Activated CD8-positive, alpha-beta T cell treated with anti-CD3 and anti-CD28 coated beads, Interleukin-2, amount 10 ng/mL, durations not matched to agents 7 days and 5 days (primary cell): ENCODE measurements at regions not wholly inside any gene's neighbourhood (a gene's known extent, or its start where the extent isn't known, plus 50 kb on each side); places are given as distances from the start of the nearest gene placed in this dataset.

Experiments
- ATAC-seq: fragments of 150-1000 bp; cut with Tn5 transposase; one replicate; pipeline ENCODE4 v1.10.0; 2021; ENCODE audit warnings: moderate library complexity
- CTCF ChIA-PET: fragments of 350-600 bp; sonication (Branson Sonifier 250); formaldehyde crosslinking; loops from one replicate; lab custom pipeline; 2021; ENCODE audit warnings: antibody characterized with exemption; lab: Charles Lee
- POLR2A ChIA-PET: fragments of 350-600 bp; sonication (Branson Sonifier 250); formaldehyde crosslinking; loops from one replicate; lab custom pipeline; 2021; ENCODE audit warnings: antibody characterized with exemption; lab: Charles Lee
- DNase-seq: peaks from one replicate; pipeline ENCODE4 v3.0.0-alpha.2; 2020
- H3K27ac Mint-ChIP-seq: one replicate; pipeline ENCODE4 v1.8.0; 2021; ENCODE audit warnings: mild to moderate bottlenecking, mixed read lengths
- H3K27me3 Mint-ChIP-seq: one replicate; pipeline ENCODE4 v1.8.0; 2021; ENCODE audit warnings: low read depth, mixed read lengths
- H3K36me3 Mint-ChIP-seq: one replicate; pipeline ENCODE4 v1.8.0; 2021; ENCODE audit warnings: low read depth, mixed read lengths
- H3K4me1 Mint-ChIP-seq: one replicate; pipeline ENCODE4 v1.8.0; 2021; ENCODE audit warnings: low read depth, mixed read lengths
- H3K4me3 Mint-ChIP-seq: one replicate; pipeline ENCODE4 v1.8.0; 2021; ENCODE audit warnings: mild to moderate bottlenecking, mixed read lengths
- H3K9me3 Mint-ChIP-seq: one replicate; pipeline ENCODE4 v1.8.0; 2022; ENCODE audit warnings: mixed read lengths; ENCODE audit not compliant: insufficient read depth

GRCh38 chr15:93515256-93516051 is 426.4 kb upstream of the RGMA start:
- no peaks in the 10 kb centered on the region for H3K9me3 Mint-ChIP-seq
- no peak overlapping the region for H3K27ac Mint-ChIP-seq
- no peaks in the 10 kb centered on the region for H3K4me1 Mint-ChIP-seq
- peaks cover 2% of the 10 kb centered on the region for H3K27me3 Mint-ChIP-seq
- POLR2A ChIA-PET: no interaction called here
- H3K4me3 Mint-ChIP-seq: no peak overlapping the region
- CTCF ChIA-PET: no interaction called here
- no peaks in the 10 kb centered on the region for H3K36me3 Mint-ChIP-seq
- ATAC-seq: no peak
- no peak for DNase-seq

GRCh38 chr15:93506646-93507045 is 417.6 kb upstream of the RGMA start:
- ChIA-PET POLR2A (no interaction called here), CTCF (no interaction called here)
- Mint-ChIP-seq H3K27me3 (no peaks in the 10 kb centered on the region), H3K9me3 (no peaks in the 10 kb centered on the region), H3K4me1 (no peaks in the 10 kb centered on the region), H3K4me3 (no peak overlapping the region), H3K27ac (no peak overlapping the region), H3K36me3 (no peaks in the 10 kb centered on the region)
- ATAC-seq: no peak
- DNase-seq: no peak

- no peak overlapping the region for H3K4me3 Mint-ChIP-seq
- no peaks in the 10 kb centered on the region for H3K27me3 Mint-ChIP-seq
- no peak for DNase-seq
- ChIA-PET POLR2A (no interaction called here), CTCF (no interaction called here)
- ATAC-seq: no peak
- no peak overlapping the region for H3K27ac Mint-ChIP-seq
- H3K4me1 Mint-ChIP-seq: no peaks in the 10 kb centered on the region
- H3K36me3 Mint-ChIP-seq: no peaks in the 10 kb centered on the region
- no peaks in the 10 kb centered on the region for H3K9me3 Mint-ChIP-seq
Measured at GRCh38 chr15:93505506-93505905, 416.5 kb upstream of the RGMA start.

DNA sequence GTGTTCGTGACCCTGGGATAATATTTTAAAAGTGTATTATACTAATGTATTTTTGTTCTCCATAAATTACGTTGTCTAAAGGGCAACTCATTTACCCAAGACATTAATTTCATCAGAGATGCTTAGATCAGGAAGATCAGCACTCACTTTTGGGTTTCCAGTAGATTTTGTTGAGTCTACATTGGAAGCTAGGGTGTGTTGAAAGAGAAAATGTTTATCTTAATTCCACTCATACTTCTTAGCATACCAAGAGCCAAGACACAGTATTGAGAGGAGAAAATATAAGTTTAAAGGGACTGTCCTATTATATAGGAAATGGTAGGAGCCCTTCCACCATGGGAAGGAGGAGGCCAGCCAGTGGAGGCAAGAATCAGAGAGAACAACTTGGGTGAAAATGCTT is 412.9 kb upstream of the RGMA start:
- no peak for ATAC-seq
- POLR2A ChIA-PET: no interaction called here
- H3K9me3 Mint-ChIP-seq: no peaks in the 10 kb centered on the region
- no peaks in the 10 kb centered on the region for H3K4me1 Mint-ChIP-seq
- no peak overlapping the region for H3K27ac Mint-ChIP-seq
- no peaks in the 10 kb centered on the region for H3K36me3 Mint-ChIP-seq
- CTCF ChIA-PET: no interaction called here
- H3K27me3 Mint-ChIP-seq: no peaks in the 10 kb centered on the region
- no peak for DNase-seq
- no peak overlapping the region for H3K4me3 Mint-ChIP-seq

GRCh38 chr15:93500155-93500554 is 411.1 kb upstream of the RGMA start:
- ATAC-seq: no peak
- no peak overlapping the region for H3K4me3 Mint-ChIP-seq
- no peak for DNase-seq
- ChIA-PET POLR2A (no interaction called here), CTCF (no interaction called here)
- H3K36me3 Mint-ChIP-seq: no peaks in the 10 kb centered on the region
- no peaks in the 10 kb centered on the region for H3K9me3 Mint-ChIP-seq
- H3K4me1 Mint-ChIP-seq: no peaks in the 10 kb centered on the region
- H3K27me3 Mint-ChIP-seq: no peaks in the 10 kb centered on the region
- no peak overlapping the region for H3K27ac Mint-ChIP-seq

DNA sequence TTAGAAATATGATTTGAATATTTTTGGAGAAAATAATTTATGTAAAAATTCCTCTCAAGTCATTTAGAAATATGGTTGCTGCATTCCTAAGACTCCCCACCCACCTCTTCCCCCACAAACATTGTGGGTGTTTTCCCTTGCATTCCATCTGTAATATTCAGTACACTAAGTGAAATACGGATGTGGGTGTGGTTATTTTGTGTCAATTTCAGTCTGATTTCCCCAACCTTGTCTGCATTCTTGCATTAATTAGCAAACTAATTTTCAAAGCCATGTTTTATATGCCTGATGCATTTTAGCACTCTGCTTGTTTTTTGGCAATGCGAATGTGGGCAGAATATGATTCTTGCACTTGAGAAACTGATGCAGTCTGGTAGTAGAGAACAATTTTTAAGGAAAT is 408.3 kb upstream of the RGMA start:
- DNase-seq: no peak
- CTCF ChIA-PET: no interaction called here
- no peak overlapping the region for H3K27ac Mint-ChIP-seq
- H3K4me3 Mint-ChIP-seq: no peak overlapping the region
- ATAC-seq: no peak
- no peaks in the 10 kb centered on the region for H3K9me3 Mint-ChIP-seq
- no peaks in the 10 kb centered on the region for H3K27me3 Mint-ChIP-seq
- H3K36me3 Mint-ChIP-seq: no peaks in the 10 kb centered on the region
- H3K4me1 Mint-ChIP-seq: no peaks in the 10 kb centered on the region
- POLR2A ChIA-PET: no interaction called here

- H3K9me3 Mint-ChIP-seq: no peaks in the 10 kb centered on the region
- ChIA-PET CTCF (no interaction called here), POLR2A (no interaction called here)
- H3K27me3 Mint-ChIP-seq: no peaks in the 10 kb centered on the region
- no peak overlapping the region for H3K27ac Mint-ChIP-seq
- no peaks in the 10 kb centered on the region for H3K4me1 Mint-ChIP-seq
- no peaks in the 10 kb centered on the region for H3K36me3 Mint-ChIP-seq
- no peak for DNase-seq
- ATAC-seq: no peak
- H3K4me3 Mint-ChIP-seq: no peak overlapping the region
Measured at GRCh38 chr15:93496888-93497287, 407.9 kb upstream of the RGMA start.

GRCh38 chr15:93495799-93496637 is 407.0 kb upstream of the RGMA start:
- no peak for ATAC-seq
- no peak overlapping the region for H3K27ac Mint-ChIP-seq
- no peak for DNase-seq
- POLR2A ChIA-PET: no interaction called here
- no peaks in the 10 kb centered on the region for H3K9me3 Mint-ChIP-seq
- H3K4me1 Mint-ChIP-seq: no peaks in the 10 kb centered on the region
- no peaks in the 10 kb centered on the region for H3K27me3 Mint-ChIP-seq
- H3K36me3 Mint-ChIP-seq: no peaks in the 10 kb centered on the region
- no peak overlapping the region for H3K4me3 Mint-ChIP-seq
- CTCF ChIA-PET: no interaction called here

DNA sequence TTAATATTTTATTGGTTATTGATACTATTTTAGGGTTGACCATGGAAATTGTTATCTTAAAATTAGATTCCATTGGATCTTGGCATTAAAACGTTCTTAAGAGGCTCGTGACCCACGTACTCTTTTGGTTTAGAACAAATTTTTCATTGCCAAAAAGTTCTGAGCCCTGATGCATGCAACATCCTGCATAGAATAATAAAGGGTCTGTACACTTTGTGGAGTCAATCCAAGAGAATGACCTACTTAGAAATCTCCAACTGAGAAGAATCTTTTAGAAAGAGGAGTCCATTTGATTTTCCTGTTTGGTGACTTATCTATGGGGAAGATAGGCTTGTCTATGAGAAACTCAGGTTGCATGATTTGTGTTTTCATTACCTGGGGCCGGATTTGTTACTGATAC is 404.2 kb upstream of the RGMA start:
- no peak overlapping the region for H3K27ac Mint-ChIP-seq
- no peaks in the 10 kb centered on the region for H3K27me3 Mint-ChIP-seq
- no peaks in the 10 kb centered on the region for H3K36me3 Mint-ChIP-seq
- CTCF ChIA-PET: no interaction called here
- POLR2A ChIA-PET: no interaction called here
- H3K4me3 Mint-ChIP-seq: no peak overlapping the region
- DNase-seq (no peak), ATAC-seq (no peak)
- H3K4me1 Mint-ChIP-seq: no peaks in the 10 kb centered on the region
- H3K9me3 Mint-ChIP-seq: no peaks in the 10 kb centered on the region

- H3K9me3 Mint-ChIP-seq: no peaks in the 10 kb centered on the region
- H3K36me3 Mint-ChIP-seq: no peaks in the 10 kb centered on the region
- no peaks in the 10 kb centered on the region for H3K27me3 Mint-ChIP-seq
- ATAC-seq (no peak), DNase-seq (no peak)
- ChIA-PET CTCF (no interaction called here), POLR2A (no interaction called here)
- H3K4me3 Mint-ChIP-seq: no peak overlapping the region
- no peaks in the 10 kb centered on the region for H3K4me1 Mint-ChIP-seq
- H3K27ac Mint-ChIP-seq: no peak overlapping the region
Measured at GRCh38 chr15:93491291-93491690, 402.3 kb upstream of the RGMA start.

DNA sequence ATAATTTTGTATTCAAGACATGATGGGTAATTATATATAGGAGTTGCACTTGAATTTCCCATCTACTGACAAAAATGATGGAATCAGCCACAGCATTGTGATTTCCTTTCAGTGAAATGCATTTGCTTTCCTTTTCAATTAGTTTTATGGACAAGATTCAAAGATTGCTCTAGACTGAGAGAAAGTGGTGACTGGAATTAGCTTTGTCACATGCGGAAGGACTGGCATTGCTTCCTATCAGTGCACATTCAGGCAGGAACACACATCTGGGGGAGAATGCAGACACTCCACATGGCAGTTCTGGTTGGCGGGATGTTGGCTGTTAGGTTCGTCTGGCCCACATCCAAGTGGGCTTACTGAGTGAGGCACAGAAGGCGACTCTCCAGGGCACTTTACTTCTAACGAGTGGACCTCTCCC is 399.3 kb upstream of the RGMA start:
- no peaks in the 10 kb centered on the region for H3K27me3 Mint-ChIP-seq
- DNase-seq (no peak), ATAC-seq (no peak)
- H3K36me3 Mint-ChIP-seq: no peaks in the 10 kb centered on the region
- no peak overlapping the region for H3K27ac Mint-ChIP-seq
- no peak overlapping the region for H3K4me3 Mint-ChIP-seq
- CTCF ChIA-PET: interaction anchor here (0.9 kb wide), 1 partner anchor 25 kb away, joined by 3 read pairs; no protein-coding TSS in a partner anchor
- no peaks in the 10 kb centered on the region for H3K9me3 Mint-ChIP-seq
- POLR2A ChIA-PET: no interaction called here
- H3K4me1 Mint-ChIP-seq: no peaks in the 10 kb centered on the region

DNA sequence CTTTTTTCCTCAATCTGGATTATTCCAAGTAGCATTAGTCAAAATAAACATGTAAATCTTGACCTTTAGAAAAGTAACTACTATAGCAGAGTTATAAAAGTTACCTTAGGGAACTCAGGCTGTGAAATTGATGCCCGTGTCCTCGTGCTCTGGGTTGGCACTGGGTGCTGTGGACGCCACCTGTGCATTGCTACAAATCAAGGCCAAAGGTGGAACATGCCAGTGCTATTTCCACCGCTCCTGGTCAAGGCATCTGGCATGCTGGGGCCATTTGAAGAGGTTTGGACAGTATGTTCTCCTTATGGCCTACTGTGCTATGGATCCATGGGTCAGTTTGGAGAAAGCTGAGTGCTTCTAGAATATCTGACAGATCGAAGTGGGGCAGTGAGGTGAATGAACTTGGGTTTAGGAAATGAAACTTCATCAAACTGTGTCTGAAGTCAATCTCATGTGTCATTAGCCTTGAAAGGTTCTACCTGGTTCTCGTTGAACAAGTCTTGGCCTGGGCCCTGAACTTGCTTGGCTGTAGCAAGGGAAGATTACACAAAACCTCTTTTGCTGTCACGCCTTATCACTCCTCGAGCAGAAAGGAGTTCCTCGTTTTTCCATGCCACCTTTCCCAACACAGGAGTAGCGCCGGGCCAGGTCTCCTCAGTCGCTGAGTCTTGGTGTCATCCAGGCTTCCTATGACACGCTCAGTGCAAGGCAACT is 397.6 kb upstream of the RGMA start:
- ChIA-PET POLR2A (no interaction called here), CTCF (no interaction called here)
- no peak overlapping the region for H3K4me3 Mint-ChIP-seq
- H3K9me3 Mint-ChIP-seq: no peaks in the 10 kb centered on the region
- no peaks in the 10 kb centered on the region for H3K27me3 Mint-ChIP-seq
- ATAC-seq (no peak), DNase-seq (no peak)
- H3K4me1 Mint-ChIP-seq: no peaks in the 10 kb centered on the region
- no peak overlapping the region for H3K27ac Mint-ChIP-seq
- H3K36me3 Mint-ChIP-seq: no peaks in the 10 kb centered on the region
